Common myeloid progenitor, CD34-positive (primary cell): ENCODE measurements at regions not wholly inside any gene's neighbourhood (a gene's known extent, or its start where the extent isn't known, plus 50 kb on each side); places are given as distances from the start of the nearest gene placed in this dataset.

Source experiments
- CTCF ChIA-PET: fragments of 350-600 bp; sonication (Branson Sonifier 250); formaldehyde crosslinking; loops from one replicate; lab custom pipeline; 2021; ENCODE audit warnings: antibody characterized with exemption; lab: Charles Lee
- POLR2A ChIA-PET: fragments of 350-600 bp; sonication (Branson Sonifier 250); formaldehyde crosslinking; loops from one replicate; lab custom pipeline; 2021; ENCODE audit warnings: antibody characterized with exemption; lab: Charles Lee
- DNase-seq, 3 donors: peaks; one replicate each; pipeline versions ENCODE4 v3.0.0 to v3.0.0-alpha.2; 2013
- H3K27ac ChIP-seq, 2 experiments: 1 replicate in 1 of 2; 2 replicates in 1 of 2; pipeline ENCODE4 v1.7.0; 2013; ENCODE audit warnings: inconsistent platforms in 2 of 2, low read length in 2 of 2, mild to moderate bottlenecking in 2 of 2, low read depth in 1 of 2, moderate library complexity in 1 of 2; ENCODE audit not compliant: severe bottlenecking in 2 of 2, insufficient read depth in 1 of 2, poor library complexity in 1 of 2
- H3K27me3 ChIP-seq, 5 experiments: replicated peaks in 2 of 5; 1 replicate in 3 of 5; 2 replicates in 2 of 5; pipeline versions ENCODE4 v1.6.1 to v1.7.0; 2013; ENCODE audit warnings: low read length in 4 of 5, mild to moderate bottlenecking in 2 of 5, moderate library complexity in 2 of 5, inconsistent platforms in 1 of 5; ENCODE audit not compliant: insufficient read depth in 5 of 5, control insufficient read depth in 4 of 5
- H3K36me3 ChIP-seq, 4 experiments: 1 replicate in 2 of 4; 2 replicates in 2 of 4; pipeline versions ENCODE4 v1.6.1 to v1.7.0; 2013; ENCODE audit warnings: low read length in 3 of 4, control low read depth in 1 of 4, mild to moderate bottlenecking in 1 of 4; ENCODE audit not compliant: control insufficient read depth in 4 of 4, insufficient read depth in 4 of 4
- H3K4me1 ChIP-seq, 4 experiments: 1 replicate in 3 of 4; 2 replicates in 1 of 4; pipeline versions ENCODE4 v1.6.1 to v1.7.1; 2013; ENCODE audit warnings: low read length in 3 of 4, mild to moderate bottlenecking in 3 of 4, control low read depth in 1 of 4, inconsistent platforms in 1 of 4, moderate library complexity in 1 of 4; ENCODE audit not compliant: control insufficient read depth in 4 of 4, insufficient read depth in 4 of 4; ENCODE audit errors: control extremely low read depth in 1 of 4
- H3K4me3 ChIP-seq, 7 experiments: 1 replicate in 4 of 7; 2 replicates in 3 of 7; pipeline versions ENCODE4 v1.5.1 to v1.7.0; 2013; ENCODE audit warnings: mild to moderate bottlenecking in 7 of 7, low read length in 6 of 7, moderate library complexity in 6 of 7, inconsistent platforms in 2 of 7, low read depth in 2 of 7, control low read depth in 1 of 7; ENCODE audit not compliant: insufficient read depth in 4 of 7, control insufficient read depth in 1 of 7; ENCODE audit errors: extremely low read depth in 1 of 7
- H3K9me3 ChIP-seq, 5 experiments: 1 replicate in 4 of 5; 2 replicates in 1 of 5; pipeline versions ENCODE4 v1.6.1 to v1.7.1; 2013; ENCODE audit warnings: low read length in 4 of 5, mild to moderate bottlenecking in 2 of 5, inconsistent platforms in 1 of 5, low read depth in 1 of 5, moderate library complexity in 1 of 5; ENCODE audit not compliant: control insufficient read depth in 4 of 5, insufficient read depth in 2 of 5; ENCODE audit errors: control extremely low read depth in 1 of 5
- WGBS: methylation state at CpG from one replicate; pipeline ENCODE4 v1.1.5; 2013; ENCODE audit not compliant: insufficient coverage; 5-methylcytosine and 5-hydroxymethylcytosine counted together

GRCh38 chr2:40546439-40547191 lies 94.7 kb upstream of the SLC8A1 start:
- CTCF ChIA-PET, result interaction anchor here (0.5 kb wide), 1 partner anchor 20 kb away, joined by 3 read pairs; no protein-coding TSS in a partner anchor
- no peaks in the 10 kb centered on the region for H3K27me3 ChIP-seq
- no peak overlapping the region for H3K4me3 ChIP-seq
- H3K9me3 ChIP-seq, result no peaks in the 10 kb centered on the region
- no peaks in the 10 kb centered on the region for H3K4me1 ChIP-seq
- H3K36me3 ChIP-seq, result no peaks in the 10 kb centered on the region
- no peak for DNase-seq
- POLR2A ChIA-PET, result interaction anchor here (0.6 kb wide), 1 partner anchor 1295 kb away, joined by 4 read pairs; no protein-coding TSS in a partner anchor
- WGBS, result 80% methylated on average over 2 of the region's 8 CpGs
- no peak overlapping the region for H3K27ac ChIP-seq

GRCh38 chr2:40548521-40548920 lies 96.6 kb upstream of the SLC8A1 start:
- WGBS, result no CpG with 5 or more reads among the region's 1 CpG
- no peak overlapping the region for H3K4me3 ChIP-seq
- H3K27ac ChIP-seq, result no peak overlapping the region
- H3K4me1 ChIP-seq, result no peaks in the 10 kb centered on the region
- no peaks in the 10 kb centered on the region for H3K9me3 ChIP-seq
- H3K27me3 ChIP-seq, result no peaks in the 10 kb centered on the region
- ChIA-PET CTCF (no interaction called here), POLR2A (no interaction called here)
- no peak for DNase-seq
- no peaks in the 10 kb centered on the region for H3K36me3 ChIP-seq

GRCh38 chr2:40550085-40550484 lies 98.2 kb upstream of the SLC8A1 start:
- ChIA-PET POLR2A (no interaction called here), CTCF (no interaction called here)
- no peaks in the 10 kb centered on the region for H3K4me1 ChIP-seq
- H3K9me3 ChIP-seq, result no peaks in the 10 kb centered on the region
- H3K36me3 ChIP-seq, result no peaks in the 10 kb centered on the region
- H3K27me3 ChIP-seq, result no peaks in the 10 kb centered on the region
- no peak overlapping the region for H3K4me3 ChIP-seq
- no peak for DNase-seq
- no peak overlapping the region for H3K27ac ChIP-seq
- 100% methylated on average over 1 of the region's 1 CpG for WGBS

- Histone ChIP-seq H3K4me1 (no peaks in the 10 kb centered on the region), H3K4me3 (no peak overlapping the region), H3K36me3 (no peaks in the 10 kb centered on the region), H3K27ac (no peak overlapping the region), H3K27me3 (no peaks in the 10 kb centered on the region), H3K9me3 (no peaks in the 10 kb centered on the region)
- no CpG with 5 or more reads among the region's 3 CpGs for WGBS
- POLR2A ChIA-PET, result no interaction called here
- CTCF ChIA-PET, result interaction anchor here (1.0 to 1.8 kb wide), 2 partner anchors 101 to 103 kb away, joined by 5 to 6 read pairs; no protein-coding TSS in a partner anchor
- no peak for DNase-seq
Observed at GRCh38 chr2:40551081-40551480, 99.2 kb upstream of the SLC8A1 start.

GRCh38 chr2:40554665-40555294 lies 102.9 kb upstream of the SLC8A1 start:
- Histone ChIP-seq H3K36me3 (no peaks in the 10 kb centered on the region), H3K4me3 (no peak overlapping the region), H3K27me3 (no peaks in the 10 kb centered on the region), H3K27ac (no peak overlapping the region), H3K9me3 (peaks cover 0 to 1% (median 0%) of the 10 kb centered on the region in 5 experiments), H3K4me1 (no peaks in the 10 kb centered on the region)
- peak; percentile 39 to 72 (median 60) for DNase-seq
- ChIA-PET POLR2A (no interaction called here), CTCF (interaction anchor here (0.6 to 4.2 kb wide), 13 partner anchors 9 to 646 kb away, joined by 3 to 36 read pairs (median 4); no protein-coding TSS in a partner anchor)
- 100% methylated on average over 2 of the region's 5 CpGs for WGBS

DNA sequence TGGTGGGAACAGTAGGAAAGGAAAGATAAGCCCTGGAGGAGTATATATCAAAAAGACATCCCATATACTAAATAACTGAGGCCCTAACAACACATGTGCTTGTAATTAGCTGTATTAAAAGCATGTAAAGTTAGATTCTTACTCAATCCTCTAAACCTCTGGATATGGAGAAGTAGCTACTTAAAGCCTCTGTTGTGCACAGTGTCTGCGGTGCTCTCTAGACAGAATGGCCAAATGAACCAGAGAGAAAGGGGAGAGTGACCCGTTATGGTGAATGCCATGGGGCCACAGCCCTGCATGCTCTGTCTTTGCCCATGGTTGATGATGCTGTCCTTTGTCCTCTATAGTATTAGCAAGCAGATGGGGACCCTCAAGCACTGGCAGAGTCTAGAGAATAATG lies 104.4 kb upstream of the SLC8A1 start:
- no peaks in the 10 kb centered on the region for H3K4me1 ChIP-seq
- POLR2A ChIA-PET, result no interaction called here
- H3K36me3 ChIP-seq, result no peaks in the 10 kb centered on the region
- no peak for DNase-seq
- CTCF ChIA-PET, result interaction anchor here (1.0 to 4.2 kb wide), 10 partner anchors 10 to 645 kb away, joined by 3 to 36 read pairs (median 4); no protein-coding TSS in a partner anchor
- peaks cover 0 to 1% (median 0%) of the 10 kb centered on the region in 5 experiments for H3K9me3 ChIP-seq
- 64% methylated on average over 1 of the region's 2 CpGs for WGBS
- no peaks in the 10 kb centered on the region for H3K27me3 ChIP-seq
- H3K27ac ChIP-seq, result no peak overlapping the region
- H3K4me3 ChIP-seq, result no peak overlapping the region

GRCh38 chr2:40556739-40557138 lies 104.8 kb upstream of the SLC8A1 start:
- no peaks in the 10 kb centered on the region for H3K36me3 ChIP-seq
- POLR2A ChIA-PET, result no interaction called here
- no peaks in the 10 kb centered on the region for H3K4me1 ChIP-seq
- H3K9me3 ChIP-seq, result peaks cover 0 to 1% (median 0%) of the 10 kb centered on the region in 5 experiments
- CTCF ChIA-PET, result interaction anchor here (1.0 to 2.8 kb wide), 6 partner anchors 9 to 313 kb away, joined by 3 to 13 read pairs (median 4); no protein-coding TSS in a partner anchor
- H3K27ac ChIP-seq, result no peak overlapping the region
- H3K27me3 ChIP-seq, result no peaks in the 10 kb centered on the region
- DNase-seq, result no peak
- 100% methylated on average over 4 of the region's 6 CpGs for WGBS
- no peak overlapping the region for H3K4me3 ChIP-seq
